ENCODE measurements at regions not wholly inside any gene's neighbourhood (a gene's known extent, or its start where the extent isn't known, plus 50 kb on each side); places are given as distances from the start of the nearest gene placed in this dataset.

DNA sequence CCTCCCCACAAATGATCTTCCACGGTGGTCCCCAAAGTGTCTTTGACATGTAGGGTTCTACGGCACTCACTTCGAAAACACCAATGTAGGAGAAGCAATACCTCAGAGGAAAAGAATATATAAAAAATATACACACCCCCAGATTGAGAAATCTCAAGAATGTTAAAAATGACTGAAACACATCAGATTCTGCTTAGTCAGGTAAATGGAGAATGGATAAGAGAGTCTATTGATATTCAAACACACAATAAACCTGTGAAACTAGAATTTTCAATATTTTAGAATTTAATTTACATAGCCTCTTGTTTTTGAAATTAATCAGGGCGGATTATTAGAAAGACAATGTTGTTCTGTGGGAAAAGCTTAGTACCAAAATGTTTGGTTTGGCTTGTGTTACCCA is 712.4 kb downstream of the GATA3 start:
- no peak for TF ChIP-seq EZH2 (IDR thresholded peaks at IDR 0.05; ENCODE audit: insufficient read depth, poor library complexity, severe bottlenecking)
- no peak for TF ChIP-seq EZH2phosphoT487 (IDR thresholded peaks at IDR 0.05; ENCODE audit: insufficient read depth, low read depth)
